Neural crest cell (in vitro differentiated cells): ENCODE measurements at regions not wholly inside any gene's neighbourhood (a gene's known extent, or its start where the extent isn't known, plus 50 kb on each side); places are given as distances from the start of the nearest gene placed in this dataset.

Source experiments
- DNase-seq: peaks from one replicate; pipeline ENCODE4 v3.0.0; 2021; ENCODE audit warnings: low read depth, mixed read lengths, low spot score
- H3K27ac Mint-ChIP-seq: one replicate; pipeline ENCODE4 v1.8.0; 2021; ENCODE audit warnings: mild to moderate bottlenecking, mixed read lengths; ENCODE audit not compliant: unreplicated experiment
- H3K27me3 Mint-ChIP-seq: 2 replicates; pipeline ENCODE4 v1.8.0; 2021; ENCODE audit warnings: low read depth, mild to moderate bottlenecking, mixed read lengths
- H3K36me3 Mint-ChIP-seq: 2 replicates; pipeline ENCODE4 v1.8.0; 2021; ENCODE audit warnings: low read depth, mild to moderate bottlenecking, mixed read lengths
- H3K4me1 Mint-ChIP-seq: 2 replicates; pipeline ENCODE4 v1.8.0; 2021; ENCODE audit warnings: mixed read lengths
- H3K4me3 Mint-ChIP-seq: one replicate; pipeline ENCODE4 v1.8.0; 2021; ENCODE audit warnings: mild to moderate bottlenecking, mixed read lengths
- H3K9me3 Mint-ChIP-seq: 2 replicates; pipeline ENCODE4 v1.8.0; 2021; ENCODE audit warnings: mixed read lengths
- CTCF ChIP-seq: fragments of 200-600 bp; sonication (generic); conservative IDR thresholded peaks from 2 replicates; pipeline ENCODE4 v1.5.0; 2021; ENCODE audit warnings: antibody characterized with exemption, mild to moderate bottlenecking

GRCh38 chr12:115155665-115156645, 472.0 kb upstream of the TBX3 start:
- Mint-ChIP-seq H3K4me3 (no peak overlapping the region), H3K4me1 (no peaks in the 10 kb centered on the region), H3K9me3 (no peaks in the 10 kb centered on the region), H3K36me3 (no peaks in the 10 kb centered on the region), H3K27me3 (peaks cover 4% of the 10 kb centered on the region), H3K27ac (no peak overlapping the region)
- DNase-seq = no peak
- no peak for TF ChIP-seq CTCF

- H3K4me1 Mint-ChIP-seq = no peaks in the 10 kb centered on the region
- H3K4me3 Mint-ChIP-seq = no peak overlapping the region
- no peak overlapping the region for H3K27ac Mint-ChIP-seq
- no peak for DNase-seq
- H3K36me3 Mint-ChIP-seq = no peaks in the 10 kb centered on the region
- peaks cover 5% of the 10 kb centered on the region for H3K9me3 Mint-ChIP-seq
- TF ChIP-seq CTCF = no peak
- peaks cover 10% of the 10 kb centered on the region for H3K27me3 Mint-ChIP-seq
Observed at GRCh38 chr12:115149685-115150378, 465.9 kb upstream of the TBX3 start.

GRCh38 chr12:115149279-115149678, 465.3 kb upstream of the TBX3 start:
- H3K4me1 Mint-ChIP-seq = no peaks in the 10 kb centered on the region
- H3K27ac Mint-ChIP-seq = no peak overlapping the region
- no peak for TF ChIP-seq CTCF
- H3K9me3 Mint-ChIP-seq = peaks cover 5% of the 10 kb centered on the region
- H3K4me3 Mint-ChIP-seq = no peak overlapping the region
- no peak for DNase-seq
- peaks cover 10% of the 10 kb centered on the region for H3K27me3 Mint-ChIP-seq
- no peaks in the 10 kb centered on the region for H3K36me3 Mint-ChIP-seq

- Mint-ChIP-seq H3K27ac (no peak overlapping the region), H3K4me1 (no peaks in the 10 kb centered on the region), H3K36me3 (no peaks in the 10 kb centered on the region), H3K27me3 (peaks cover 10% of the 10 kb centered on the region), H3K4me3 (no peak overlapping the region), H3K9me3 (peaks cover 5% of the 10 kb centered on the region)
- no peak for TF ChIP-seq CTCF
- DNase-seq = no peak
Observed at GRCh38 chr12:115147916-115148315, 463.9 kb upstream of the TBX3 start.

- H3K27ac Mint-ChIP-seq = no peak overlapping the region
- H3K4me3 Mint-ChIP-seq = no peak overlapping the region
- H3K36me3 Mint-ChIP-seq = no peaks in the 10 kb centered on the region
- no peaks in the 10 kb centered on the region for H3K4me1 Mint-ChIP-seq
- TF ChIP-seq CTCF = no peak
- DNase-seq = no peak
- H3K27me3 Mint-ChIP-seq = peaks cover 10% of the 10 kb centered on the region
- H3K9me3 Mint-ChIP-seq = peaks cover 5% of the 10 kb centered on the region
Observed at GRCh38 chr12:115146453-115146852, 462.5 kb upstream of the TBX3 start.
